Astrocyte (in vitro differentiated cells and primary cell): ENCODE measurements at regions not wholly inside any gene's neighbourhood (a gene's known extent, or its start where the extent isn't known, plus 50 kb on each side); places are given as distances from the start of the nearest gene placed in this dataset.

Experiments used
- DNase-seq: peaks from one replicate; pipeline ENCODE4 v3.0.0-alpha.2; 2010; ENCODE audit warnings: low read depth
- FAIRE-seq: peaks from 2 replicates; lab custom pipeline; 2011; peaks lifted over from hg19 to GRCh38; lab: Jason Lieb, UNC
- H2AFZ ChIP-seq: 2 replicates; pipeline ENCODE4 v1.6.0; 2012; ENCODE audit warnings: low read depth, low read length, inconsistent platforms
- H3K27ac ChIP-seq: 2 replicates; pipeline ENCODE4 v1.5.1; 2011; ENCODE audit warnings: low read depth, low read length, inconsistent platforms
- H3K27me3 ChIP-seq: 2 replicates; pipeline ENCODE4 v1.6.0; 2011; ENCODE audit warnings: low read length, inconsistent platforms; ENCODE audit not compliant: insufficient read depth
- H3K36me3 ChIP-seq: 2 replicates; pipeline ENCODE4 v1.5.1; 2011; ENCODE audit warnings: low read length, inconsistent platforms; ENCODE audit not compliant: insufficient read depth
- H3K4me1 ChIP-seq: 2 replicates; pipeline ENCODE4 v1.5.1; 2011; ENCODE audit warnings: low read length, inconsistent platforms; ENCODE audit not compliant: insufficient read depth
- H3K4me2 ChIP-seq: 2 replicates; pipeline ENCODE4 v1.6.0; 2012; ENCODE audit warnings: low read length, inconsistent platforms
- H3K4me3 ChIP-seq: 2 replicates; pipeline ENCODE4 v1.5.1; 2011; ENCODE audit warnings: low read depth, mild to moderate bottlenecking, low read length, inconsistent platforms; ENCODE audit not compliant: insufficient read depth
- H3K79me2 ChIP-seq: 2 replicates; pipeline ENCODE4 v1.6.0; 2012; ENCODE audit warnings: mild to moderate bottlenecking, low read length, inconsistent platforms; ENCODE audit not compliant: insufficient read depth
- H3K9ac ChIP-seq: 2 replicates; pipeline ENCODE4 v1.6.0; 2012; ENCODE audit warnings: mild to moderate bottlenecking, low read length, inconsistent platforms
- H3K9me3 ChIP-seq: 2 replicates; pipeline ENCODE4 v1.5.1; 2012; ENCODE audit warnings: low read depth, mild to moderate bottlenecking, low read length, inconsistent platforms; ENCODE audit not compliant: insufficient read depth
- H4K20me1 ChIP-seq: 2 replicates; pipeline ENCODE4 v1.6.0; 2012; ENCODE audit warnings: low read length, inconsistent platforms; ENCODE audit not compliant: insufficient read depth
- H3K27ac Mint-ChIP-seq: one replicate; pipeline ENCODE4 v1.8.0; 2021; ENCODE audit warnings: mild to moderate bottlenecking, mixed read lengths; ENCODE audit not compliant: unreplicated experiment
- H3K27me3 Mint-ChIP-seq: one replicate; pipeline ENCODE4 v1.8.0; 2021; ENCODE audit warnings: low read depth, mixed read lengths; ENCODE audit not compliant: unreplicated experiment
- H3K36me3 Mint-ChIP-seq: one replicate; pipeline ENCODE4 v1.8.0; 2021; ENCODE audit warnings: low read depth, mixed read lengths; ENCODE audit not compliant: unreplicated experiment
- H3K4me1 Mint-ChIP-seq: one replicate; pipeline ENCODE4 v1.8.0; 2021; ENCODE audit warnings: low read depth, mixed read lengths; ENCODE audit not compliant: unreplicated experiment
- H3K4me3 Mint-ChIP-seq: one replicate; pipeline ENCODE4 v1.8.0; 2021; ENCODE audit warnings: mild to moderate bottlenecking, moderate library complexity, mixed read lengths; ENCODE audit not compliant: unreplicated experiment
- H3K9me3 Mint-ChIP-seq: one replicate; pipeline ENCODE4 v1.8.0; 2021; ENCODE audit warnings: mild to moderate bottlenecking, mixed read lengths; ENCODE audit not compliant: unreplicated experiment
- EZH2 ChIP-seq: IDR thresholded peaks from 2 replicates; pipeline ENCODE4 v1.6.1; 2012; ENCODE audit warnings: mild to moderate bottlenecking, low read length, inconsistent platforms; ENCODE audit not compliant: insufficient read depth
- TF ChIP-seq, protein P1 (sequence below): IDR thresholded peaks from 2 replicates; pipeline ENCODE4 v1.5.1; 2011; ENCODE audit warnings: low read depth, mild to moderate bottlenecking, inconsistent platforms, low read length, moderate library complexity; ENCODE audit not compliant: insufficient read depth

DNA sequence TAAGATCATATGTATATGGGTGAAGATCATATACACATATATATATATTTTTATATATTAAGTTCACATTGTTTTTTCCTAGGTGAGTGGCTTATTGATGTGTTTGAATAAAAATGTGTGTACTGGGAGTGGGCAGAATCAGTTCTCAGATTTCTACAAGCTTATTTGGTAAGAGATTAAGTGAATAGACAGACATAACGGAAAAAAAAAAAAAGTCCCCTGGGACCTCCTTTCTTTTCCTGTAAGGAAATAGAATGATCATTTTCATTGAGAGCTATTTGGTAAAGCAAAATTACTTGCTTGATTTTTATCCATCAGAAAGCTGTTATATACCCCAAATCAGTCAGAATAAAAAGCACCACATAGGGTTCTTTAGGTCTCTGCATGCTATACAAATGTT, 597.7 kb downstream of the PCDH18 start:
- peaks cover 20% of the 10 kb centered on the region for H3K4me1 Mint-ChIP-seq
- H3K4me1 ChIP-seq: no peaks in the 10 kb centered on the region
- no peak overlapping the region for H3K27ac Mint-ChIP-seq
- no peaks in the 10 kb centered on the region for H3K36me3 Mint-ChIP-seq
- no peak for FAIRE-seq
- no peak overlapping the region for H3K4me3 Mint-ChIP-seq
- H2AFZ ChIP-seq: no peak overlapping the region
- peaks cover 4% of the 10 kb centered on the region for H3K9me3 Mint-ChIP-seq
- TF ChIP-seq, protein P1, sequence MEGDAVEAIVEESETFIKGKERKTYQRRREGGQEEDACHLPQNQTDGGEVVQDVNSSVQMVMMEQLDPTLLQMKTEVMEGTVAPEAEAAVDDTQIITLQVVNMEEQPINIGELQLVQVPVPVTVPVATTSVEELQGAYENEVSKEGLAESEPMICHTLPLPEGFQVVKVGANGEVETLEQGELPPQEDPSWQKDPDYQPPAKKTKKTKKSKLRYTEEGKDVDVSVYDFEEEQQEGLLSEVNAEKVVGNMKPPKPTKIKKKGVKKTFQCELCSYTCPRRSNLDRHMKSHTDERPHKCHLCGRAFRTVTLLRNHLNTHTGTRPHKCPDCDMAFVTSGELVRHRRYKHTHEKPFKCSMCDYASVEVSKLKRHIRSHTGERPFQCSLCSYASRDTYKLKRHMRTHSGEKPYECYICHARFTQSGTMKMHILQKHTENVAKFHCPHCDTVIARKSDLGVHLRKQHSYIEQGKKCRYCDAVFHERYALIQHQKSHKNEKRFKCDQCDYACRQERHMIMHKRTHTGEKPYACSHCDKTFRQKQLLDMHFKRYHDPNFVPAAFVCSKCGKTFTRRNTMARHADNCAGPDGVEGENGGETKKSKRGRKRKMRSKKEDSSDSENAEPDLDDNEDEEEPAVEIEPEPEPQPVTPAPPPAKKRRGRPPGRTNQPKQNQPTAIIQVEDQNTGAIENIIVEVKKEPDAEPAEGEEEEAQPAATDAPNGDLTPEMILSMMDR: no peak
- no peak for TF ChIP-seq EZH2
- H3K4me2 ChIP-seq: no peak overlapping the region
- no peak overlapping the region for H3K9ac ChIP-seq
- no peak overlapping the region for H3K27ac ChIP-seq
- H4K20me1 ChIP-seq: no peaks in the 10 kb centered on the region
- H3K27me3 Mint-ChIP-seq: no peaks in the 10 kb centered on the region
- no peak overlapping the region for H3K4me3 ChIP-seq
- no peaks in the 10 kb centered on the region for H3K79me2 ChIP-seq
- H3K36me3 ChIP-seq: no peaks in the 10 kb centered on the region
- no peaks in the 10 kb centered on the region for H3K9me3 ChIP-seq
- no peak for DNase-seq
- no peaks in the 10 kb centered on the region for H3K27me3 ChIP-seq

DNA sequence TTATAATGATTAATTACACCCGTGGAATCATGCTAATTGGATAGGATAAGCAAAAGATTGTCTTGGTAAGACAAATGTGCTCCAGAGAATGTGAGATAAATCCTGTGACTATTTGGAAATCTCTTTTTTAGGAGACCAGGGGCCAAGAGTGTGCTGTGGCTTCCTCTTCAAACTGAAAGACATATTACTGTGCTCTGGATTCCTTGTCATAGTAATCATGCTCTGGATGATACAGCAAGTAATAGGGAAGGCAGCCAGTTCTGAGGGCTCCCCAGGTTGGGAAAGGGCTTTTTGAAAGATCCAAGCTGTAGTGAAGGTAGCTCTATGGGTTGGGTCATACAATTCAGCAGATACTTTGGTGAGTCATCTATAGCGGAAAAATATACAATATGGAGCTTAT, 600.5 kb downstream of the PCDH18 start:
- Histone ChIP-seq H2AFZ (no peak overlapping the region), H3K27ac (no peak overlapping the region), H4K20me1 (no peaks in the 10 kb centered on the region), H3K4me2 (no peak overlapping the region), H3K9me3 (no peaks in the 10 kb centered on the region), H3K4me3 (no peak overlapping the region), H3K4me1 (peaks cover 12% of the 10 kb centered on the region), H3K27me3 (no peaks in the 10 kb centered on the region), H3K9ac (no peak overlapping the region), H3K79me2 (no peaks in the 10 kb centered on the region), H3K36me3 (no peaks in the 10 kb centered on the region)
- DNase-seq (peak; percentile 52), FAIRE-seq (no peak)
- Mint-ChIP-seq H3K4me1 (peaks cover 36% of the 10 kb centered on the region), H3K36me3 (no peaks in the 10 kb centered on the region), H3K4me3 (no peak overlapping the region), H3K27ac (no peak overlapping the region), H3K27me3 (no peaks in the 10 kb centered on the region), H3K9me3 (peaks cover 4% of the 10 kb centered on the region)
- no peak for TF ChIP-seq EZH2
- TF ChIP-seq, protein P1: no peak

DNA sequence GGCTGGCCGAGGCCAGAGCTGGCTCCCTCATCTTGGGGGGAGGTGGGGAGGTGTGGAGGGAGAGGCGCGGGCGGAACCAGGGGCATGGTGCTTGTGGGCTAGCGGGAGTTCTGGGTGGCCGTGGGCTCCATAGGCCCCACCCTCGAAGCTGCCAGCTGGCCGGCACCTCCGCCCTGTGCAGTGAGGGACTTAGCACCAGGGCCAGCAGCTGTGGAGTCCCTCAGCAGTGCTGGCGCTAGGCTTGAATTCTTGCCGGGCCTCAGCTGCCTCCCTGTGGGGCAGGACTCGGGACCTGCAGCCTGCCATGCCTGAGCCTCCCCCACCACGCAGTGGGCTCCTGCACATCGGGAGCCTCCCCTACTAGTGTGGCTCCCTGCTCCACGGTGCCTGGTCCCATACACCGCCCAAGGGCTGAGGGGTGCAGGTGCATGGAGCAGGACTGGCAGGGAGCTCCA, 603.3 kb downstream of the PCDH18 start:
- Histone ChIP-seq H3K27me3 (no peaks in the 10 kb centered on the region), H3K4me1 (peaks cover 13% of the 10 kb centered on the region), H3K9ac (no peak overlapping the region), H3K79me2 (no peaks in the 10 kb centered on the region), H2AFZ (no peak overlapping the region), H4K20me1 (no peaks in the 10 kb centered on the region), H3K27ac (no peak overlapping the region), H3K4me2 (no peak overlapping the region), H3K4me3 (no peak overlapping the region), H3K36me3 (no peaks in the 10 kb centered on the region), H3K9me3 (no peaks in the 10 kb centered on the region)
- DNase-seq: no peak
- Mint-ChIP-seq H3K36me3 (no peaks in the 10 kb centered on the region), H3K27me3 (no peaks in the 10 kb centered on the region), H3K27ac (no peak overlapping the region), H3K4me1 (peaks cover 21% of the 10 kb centered on the region), H3K9me3 (peaks cover 4% of the 10 kb centered on the region), H3K4me3 (no peak overlapping the region)
- TF ChIP-seq, protein P1: no peak
- no peak for TF ChIP-seq EZH2
- FAIRE-seq: no peak
